ENCODE measurements at regions not wholly inside any gene's neighbourhood (a gene's known extent, or its start where the extent isn't known, plus 50 kb on each side); places are given as distances from the start of the nearest gene placed in this dataset.

DNA sequence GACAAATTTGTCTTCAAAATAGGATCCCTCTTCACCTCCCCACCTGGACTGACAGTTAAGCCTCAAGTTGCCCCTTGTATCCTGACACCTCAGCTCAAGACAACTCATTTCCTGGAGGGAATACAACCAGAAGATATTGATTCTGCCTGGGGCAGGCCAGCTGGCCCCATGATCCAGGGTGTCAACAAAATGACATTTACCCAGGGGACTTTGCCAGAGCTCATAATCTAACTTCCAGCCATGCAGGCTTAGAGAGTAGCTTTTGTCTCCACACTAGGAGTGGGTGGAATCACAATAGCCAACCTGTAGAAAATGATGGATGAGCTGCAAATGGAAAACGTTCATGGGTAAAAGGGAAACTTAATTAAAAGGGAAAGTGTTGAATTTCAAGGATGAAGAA lies 220.1 kb upstream of the DPP10 start:
- Histone ChIP-seq H3K27me3 (no peaks in the 10 kb centered on the region), H3K9me3 (no peaks in the 10 kb centered on the region), H3K4me3 (no peak overlapping the region), H3K4me1 (no peaks in the 10 kb centered on the region), H3K27ac (no peak overlapping the region), H3K36me3 (no peaks in the 10 kb centered on the region)
- intact Hi-C loops (cut with DNase I) = no loop called here
- TF ChIP-seq, protein P1, sequence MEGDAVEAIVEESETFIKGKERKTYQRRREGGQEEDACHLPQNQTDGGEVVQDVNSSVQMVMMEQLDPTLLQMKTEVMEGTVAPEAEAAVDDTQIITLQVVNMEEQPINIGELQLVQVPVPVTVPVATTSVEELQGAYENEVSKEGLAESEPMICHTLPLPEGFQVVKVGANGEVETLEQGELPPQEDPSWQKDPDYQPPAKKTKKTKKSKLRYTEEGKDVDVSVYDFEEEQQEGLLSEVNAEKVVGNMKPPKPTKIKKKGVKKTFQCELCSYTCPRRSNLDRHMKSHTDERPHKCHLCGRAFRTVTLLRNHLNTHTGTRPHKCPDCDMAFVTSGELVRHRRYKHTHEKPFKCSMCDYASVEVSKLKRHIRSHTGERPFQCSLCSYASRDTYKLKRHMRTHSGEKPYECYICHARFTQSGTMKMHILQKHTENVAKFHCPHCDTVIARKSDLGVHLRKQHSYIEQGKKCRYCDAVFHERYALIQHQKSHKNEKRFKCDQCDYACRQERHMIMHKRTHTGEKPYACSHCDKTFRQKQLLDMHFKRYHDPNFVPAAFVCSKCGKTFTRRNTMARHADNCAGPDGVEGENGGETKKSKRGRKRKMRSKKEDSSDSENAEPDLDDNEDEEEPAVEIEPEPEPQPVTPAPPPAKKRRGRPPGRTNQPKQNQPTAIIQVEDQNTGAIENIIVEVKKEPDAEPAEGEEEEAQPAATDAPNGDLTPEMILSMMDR (IDR thresholded peaks at IDR 0.05) = no peak
- no peak for DNase-seq (ENCODE audit: low spot score in 2 of 2)

DNA sequence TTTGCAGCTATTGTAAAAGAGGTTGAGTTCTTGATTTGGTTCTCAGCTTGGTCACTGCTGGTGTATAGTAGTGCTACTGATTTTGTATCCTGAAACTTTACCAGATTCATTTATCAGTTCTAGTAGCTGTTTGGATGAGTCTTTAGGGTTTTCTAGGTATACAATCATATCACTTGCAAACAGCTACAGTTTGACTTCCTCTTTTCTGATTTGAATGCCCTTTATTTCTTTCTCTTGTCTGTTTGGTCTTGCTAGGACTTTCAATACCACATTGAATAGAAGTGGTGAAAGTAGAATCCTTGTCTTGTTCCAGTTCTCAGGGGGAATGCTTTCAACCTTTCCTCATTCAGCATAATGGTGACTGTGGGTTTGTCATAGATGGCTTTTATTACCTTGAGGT lies 210.5 kb upstream of the DPP10 start:
- intact Hi-C loops (cut with DNase I) = no loop called here
- no peaks in the 10 kb centered on the region for H3K9me3 ChIP-seq
- H3K27ac ChIP-seq = no peak overlapping the region
- TF ChIP-seq, protein P1 (IDR thresholded peaks at IDR 0.05) = no peak
- H3K27me3 ChIP-seq = no peaks in the 10 kb centered on the region
- no peak overlapping the region for H3K4me3 ChIP-seq
- H3K4me1 ChIP-seq = no peaks in the 10 kb centered on the region
- H3K36me3 ChIP-seq = no peaks in the 10 kb centered on the region
- no peak for DNase-seq (ENCODE audit: low spot score in 2 of 2)

DNA sequence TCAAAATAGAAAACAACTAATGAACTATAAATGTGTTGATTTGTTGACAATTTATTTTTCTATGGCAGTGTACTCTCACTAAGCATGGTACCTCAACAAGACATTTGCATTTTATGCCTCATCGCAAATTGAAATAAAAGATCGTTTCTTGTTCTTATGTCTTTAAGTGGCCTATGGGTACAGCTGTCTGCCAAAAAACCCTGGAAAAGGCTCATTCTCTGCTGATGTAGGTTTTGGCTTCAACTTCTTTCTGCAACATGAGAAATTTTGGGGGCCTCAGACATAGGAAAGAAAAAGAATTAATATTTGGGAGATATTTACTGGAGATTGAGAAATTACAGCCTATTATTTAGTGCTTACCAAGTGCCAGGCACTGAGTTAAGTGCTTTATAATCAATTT lies 205.1 kb upstream of the DPP10 start:
- Histone ChIP-seq H3K9me3 (no peaks in the 10 kb centered on the region), H3K36me3 (no peaks in the 10 kb centered on the region), H3K27ac (no peak overlapping the region), H3K4me3 (no peak overlapping the region), H3K27me3 (no peaks in the 10 kb centered on the region), H3K4me1 (no peaks in the 10 kb centered on the region)
- intact Hi-C loops (cut with DNase I) = no loop called here
- TF ChIP-seq, protein P1 (IDR thresholded peaks at IDR 0.05) = no peak
- no peak for DNase-seq (ENCODE audit: low spot score in 2 of 2)

DNA sequence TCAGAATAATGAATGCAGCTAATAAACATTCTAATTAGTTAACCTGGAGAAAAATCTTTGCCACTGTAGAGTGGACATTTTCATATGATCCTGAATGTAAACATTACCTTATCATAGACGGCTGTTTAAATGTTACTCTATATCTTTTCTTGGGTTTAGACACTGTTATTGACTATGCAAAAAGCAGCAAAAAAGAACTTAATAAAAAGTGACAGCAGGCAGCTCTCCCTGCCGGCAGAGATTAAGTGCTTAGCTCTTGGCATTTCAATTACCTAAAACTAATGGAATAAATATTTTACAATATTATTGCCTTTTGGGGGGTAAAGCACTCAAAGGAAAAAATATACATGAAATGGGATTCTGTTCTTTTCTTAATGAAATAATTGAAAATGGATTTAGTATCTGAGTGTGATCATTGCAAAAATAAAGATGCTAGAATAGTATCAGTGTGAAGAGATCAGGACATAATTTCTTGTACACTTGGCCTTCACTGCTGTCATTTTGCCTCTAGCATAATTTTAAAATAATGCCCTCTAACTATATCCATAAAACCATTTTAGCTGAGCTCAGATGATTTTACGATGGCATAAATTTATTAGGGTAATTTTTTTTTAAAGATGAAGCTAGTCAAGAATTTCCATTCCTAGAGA lies 203.4 kb upstream of the DPP10 start:
- intact Hi-C loops (cut with DNase I) = no loop called here
- Histone ChIP-seq H3K9me3 (no peaks in the 10 kb centered on the region), H3K4me1 (no peaks in the 10 kb centered on the region), H3K36me3 (no peaks in the 10 kb centered on the region), H3K27me3 (no peaks in the 10 kb centered on the region), H3K4me3 (no peak overlapping the region), H3K27ac (no peak overlapping the region)
- no peak for DNase-seq (ENCODE audit: low spot score in 2 of 2)
- TF ChIP-seq, protein P1 (IDR thresholded peaks at IDR 0.05) = no peak

DNA sequence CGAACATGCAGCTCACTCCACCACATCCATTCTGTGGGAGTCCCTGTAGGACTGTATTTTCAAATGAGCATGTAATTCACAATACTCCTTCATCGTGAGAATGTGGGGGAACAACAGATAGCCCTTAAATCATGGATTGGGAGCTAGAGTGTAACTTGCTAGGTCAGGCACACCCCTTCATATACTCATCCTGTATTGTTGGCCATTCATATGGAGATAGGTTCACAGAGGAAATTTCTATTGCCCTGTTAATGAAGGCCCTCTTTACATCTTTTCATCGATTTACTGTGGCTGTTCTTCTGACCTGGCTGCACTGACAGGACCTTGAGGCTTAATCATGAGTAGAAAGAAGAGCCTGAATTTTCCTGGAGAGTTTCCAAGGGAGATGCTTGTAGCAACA lies 193.8 kb upstream of the DPP10 start:
- intact Hi-C loops (cut with DNase I) = no loop called here
- H3K9me3 ChIP-seq = no peaks in the 10 kb centered on the region
- no peak for DNase-seq (ENCODE audit: low spot score in 2 of 2)
- TF ChIP-seq, protein P1 (IDR thresholded peaks at IDR 0.05) = no peak
- no peak overlapping the region for H3K4me3 ChIP-seq
- H3K4me1 ChIP-seq = no peaks in the 10 kb centered on the region
- no peak overlapping the region for H3K27ac ChIP-seq
- H3K27me3 ChIP-seq = no peaks in the 10 kb centered on the region
- no peaks in the 10 kb centered on the region for H3K36me3 ChIP-seq

DNA sequence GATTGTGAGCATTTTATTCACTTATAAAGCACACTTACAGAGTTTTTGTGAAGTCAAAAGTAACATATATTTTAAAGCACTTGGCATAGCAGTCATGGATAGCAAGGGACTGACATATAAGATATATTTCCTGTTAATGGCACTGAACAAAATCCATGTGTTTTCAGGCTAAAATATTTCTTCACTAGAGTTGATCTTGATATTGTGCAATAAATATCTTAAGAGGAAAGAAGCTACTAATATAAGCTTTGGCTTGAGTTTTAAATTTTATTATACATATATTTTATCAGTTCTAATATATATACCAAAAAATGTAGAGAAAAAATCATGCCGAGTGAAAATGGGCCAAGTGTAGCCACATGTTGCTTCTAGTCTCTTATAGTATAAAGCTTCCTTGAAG lies 189.7 kb upstream of the DPP10 start:
- Histone ChIP-seq H3K36me3 (no peaks in the 10 kb centered on the region), H3K27ac (no peak overlapping the region), H3K4me3 (no peak overlapping the region), H3K4me1 (no peaks in the 10 kb centered on the region), H3K27me3 (no peaks in the 10 kb centered on the region), H3K9me3 (no peaks in the 10 kb centered on the region)
- TF ChIP-seq, protein P1 (IDR thresholded peaks at IDR 0.05) = no peak
- DNase-seq (ENCODE audit: low spot score in 2 of 2) = no peak
- intact Hi-C loops (cut with DNase I) = no loop called here

All from ascending aorta (tissue), 2 donors.